ENCODE measurements at regions not wholly inside any gene's neighbourhood (a gene's known extent, or its start where the extent isn't known, plus 50 kb on each side); places are given as distances from the start of the nearest gene placed in this dataset.

- TF ChIP-seq HNF4A (conservative IDR thresholded peaks at IDR 0.05), result no peak
- TF ChIP-seq SP1 (IDR thresholded peaks at IDR 0.05), result no peak
- no peak for TF ChIP-seq TAF1 (conservative IDR thresholded peaks at IDR 0.05)
- no peak for TF ChIP-seq YY1 (IDR thresholded peaks at IDR 0.05)
- no peak for TF ChIP-seq REST (IDR thresholded peaks at IDR 0.05)
- TF ChIP-seq RAD21 (IDR thresholded peaks at IDR 0.05), result no peak
- no peak for TF ChIP-seq FOXA1 (IDR thresholded peaks at IDR 0.05)
- TF ChIP-seq JUND (IDR thresholded peaks at IDR 0.05), result no peak
- no peak for TF ChIP-seq CTCF (IDR thresholded peaks at IDR 0.05; ENCODE audit: low read depth, low read length, missing input control)
- TF ChIP-seq HNF4G (IDR thresholded peaks at IDR 0.05), result no peak
- no peak for TF ChIP-seq NR2F2 (IDR thresholded peaks at IDR 0.05)
- TF ChIP-seq EGR1 (IDR thresholded peaks at IDR 0.05; ENCODE audit: low read depth in 2 of 2), result no peak
- TF ChIP-seq MAX (IDR thresholded peaks at IDR 0.05), result no peak
- no peak for TF ChIP-seq GABPA (IDR thresholded peaks at IDR 0.05 in 1 of 2, conservative IDR thresholded peaks at IDR 0.05 in 1 of 2)
- Histone ChIP-seq H3K9ac (ENCODE audit: low read depth in 1 of 2, low read length in 2 of 2) (no peak overlapping the region), H3K27me3 (ENCODE audit: control insufficient read depth in 4 of 4, insufficient read depth in 4 of 4, low read length in 3 of 4) (no peaks in the 10 kb centered on the region), H3K36me3 (ENCODE audit: control insufficient read depth in 4 of 4, insufficient read depth in 3 of 4, low read depth in 1 of 4, low read length in 3 of 4) (no peaks in the 10 kb centered on the region), H3K4me3 (ENCODE audit: low read depth in 1 of 3, low read length in 3 of 3) (no peak overlapping the region), H3K27ac (ENCODE audit: low read depth in 1 of 2, low read length in 2 of 2) (no peak overlapping the region), H3K4me1 (ENCODE audit: control insufficient read depth in 4 of 4, insufficient read depth in 4 of 4, low read length in 3 of 4) (no peaks in the 10 kb centered on the region), H3K9me3 (ENCODE audit: control insufficient read depth in 4 of 4, low read length in 3 of 4) (no peaks in the 10 kb centered on the region)
- DNase-seq (ENCODE audit: low spot score), result no peak
- WGBS, result 73% methylated on average over 2 of the region's 2 CpGs
Observed at GRCh38 chr2:35508601-35509000, 847.0 kb upstream of the CRIM1 start.

- Histone ChIP-seq H3K4me1 (ENCODE audit: control insufficient read depth in 4 of 4, insufficient read depth in 4 of 4, low read length in 3 of 4) (no peaks in the 10 kb centered on the region), H3K27me3 (ENCODE audit: control insufficient read depth in 4 of 4, insufficient read depth in 4 of 4, low read length in 3 of 4) (no peaks in the 10 kb centered on the region), H3K4me3 (ENCODE audit: low read depth in 1 of 3, low read length in 3 of 3) (no peak overlapping the region), H3K36me3 (ENCODE audit: control insufficient read depth in 4 of 4, insufficient read depth in 3 of 4, low read depth in 1 of 4, low read length in 3 of 4) (no peaks in the 10 kb centered on the region), H3K27ac (ENCODE audit: low read depth in 1 of 2, low read length in 2 of 2) (no peak overlapping the region), H3K9me3 (ENCODE audit: control insufficient read depth in 4 of 4, low read length in 3 of 4) (no peaks in the 10 kb centered on the region), H3K9ac (ENCODE audit: low read depth in 1 of 2, low read length in 2 of 2) (no peak overlapping the region)
- DNase-seq (ENCODE audit: low spot score), result no peak
- WGBS, result 68% methylated on average over 3 of the region's 3 CpGs
- TF ChIP-seq TAF1 (conservative IDR thresholded peaks at IDR 0.05) (no peak), GABPA (IDR thresholded peaks at IDR 0.05 in 1 of 2, conservative IDR thresholded peaks at IDR 0.05 in 1 of 2) (no peak), NR2F2 (IDR thresholded peaks at IDR 0.05) (no peak), RAD21 (IDR thresholded peaks at IDR 0.05) (no peak), MAX (IDR thresholded peaks at IDR 0.05) (no peak), FOXA1 (IDR thresholded peaks at IDR 0.05) (no peak), REST (IDR thresholded peaks at IDR 0.05) (no peak), EGR1 (IDR thresholded peaks at IDR 0.05; ENCODE audit: low read depth in 2 of 2) (no peak), SP1 (IDR thresholded peaks at IDR 0.05) (no peak), YY1 (IDR thresholded peaks at IDR 0.05) (no peak), FOXA2 (IDR thresholded peaks at IDR 0.05) (no peak), RXRA (IDR thresholded peaks at IDR 0.05) (no peak), CTCF (IDR thresholded peaks at IDR 0.05; ENCODE audit: low read depth, low read length, missing input control) (no peak), HNF4G (IDR thresholded peaks at IDR 0.05) (no peak), JUND (IDR thresholded peaks at IDR 0.05) (no peak), HNF4A (conservative IDR thresholded peaks at IDR 0.05) (no peak), ZBTB33 (IDR thresholded peaks at IDR 0.05) (no peak)
Observed at GRCh38 chr2:35504419-35504818, 851.2 kb upstream of the CRIM1 start.
